Myocyte (in vitro differentiated cells): ENCODE measurements at regions not wholly inside any gene's neighbourhood (a gene's known extent, or its start where the extent isn't known, plus 50 kb on each side); places are given as distances from the start of the nearest gene placed in this dataset.

Source experiments
- DNase-seq: peaks from one replicate; pipeline ENCODE4 v3.0.0-alpha.2; 2012; ENCODE audit warnings: low read depth

DNA sequence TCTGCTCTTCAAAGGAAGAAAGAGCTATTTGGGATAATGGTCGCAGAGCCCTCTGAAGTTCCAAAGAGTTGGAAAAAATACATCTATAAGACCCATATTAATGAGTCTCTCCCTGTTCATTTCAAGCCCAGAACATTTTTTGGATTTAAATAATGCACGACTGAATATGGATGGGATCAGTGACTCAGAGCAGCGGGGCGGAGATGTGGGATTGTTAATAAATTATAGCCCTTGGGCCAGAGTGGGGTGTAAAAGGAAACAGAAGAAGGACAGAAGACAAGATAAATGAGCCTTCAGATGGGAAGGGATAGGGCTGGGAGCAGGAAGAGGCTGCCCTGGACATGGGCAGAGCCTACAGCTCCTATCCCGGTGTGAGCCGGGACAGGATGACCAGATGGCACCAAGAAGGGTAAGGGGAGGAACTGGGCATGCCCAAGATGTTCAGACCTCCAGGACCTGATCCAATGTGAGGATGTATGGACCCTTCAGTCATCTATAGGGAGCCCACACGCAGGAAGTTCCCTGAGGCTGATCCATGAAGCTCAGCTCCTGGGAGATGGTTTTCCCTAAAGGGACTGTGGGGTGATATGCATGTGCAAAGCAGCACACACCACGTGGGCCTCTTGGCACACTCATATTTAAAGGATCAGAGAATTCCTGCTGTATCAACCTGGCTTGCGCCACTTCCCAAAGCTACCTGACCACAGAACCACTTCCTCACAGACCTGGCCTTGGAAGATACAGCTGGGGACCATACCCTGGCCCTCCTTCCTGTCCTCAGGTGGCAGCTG, 96.1 kb upstream of the PLXNA4 start:
- DNase-seq = no peak

- peak; percentile 21 for DNase-seq
Observed at GRCh38 chr7:132666774-132667172, 90.5 kb upstream of the PLXNA4 start.

DNA sequence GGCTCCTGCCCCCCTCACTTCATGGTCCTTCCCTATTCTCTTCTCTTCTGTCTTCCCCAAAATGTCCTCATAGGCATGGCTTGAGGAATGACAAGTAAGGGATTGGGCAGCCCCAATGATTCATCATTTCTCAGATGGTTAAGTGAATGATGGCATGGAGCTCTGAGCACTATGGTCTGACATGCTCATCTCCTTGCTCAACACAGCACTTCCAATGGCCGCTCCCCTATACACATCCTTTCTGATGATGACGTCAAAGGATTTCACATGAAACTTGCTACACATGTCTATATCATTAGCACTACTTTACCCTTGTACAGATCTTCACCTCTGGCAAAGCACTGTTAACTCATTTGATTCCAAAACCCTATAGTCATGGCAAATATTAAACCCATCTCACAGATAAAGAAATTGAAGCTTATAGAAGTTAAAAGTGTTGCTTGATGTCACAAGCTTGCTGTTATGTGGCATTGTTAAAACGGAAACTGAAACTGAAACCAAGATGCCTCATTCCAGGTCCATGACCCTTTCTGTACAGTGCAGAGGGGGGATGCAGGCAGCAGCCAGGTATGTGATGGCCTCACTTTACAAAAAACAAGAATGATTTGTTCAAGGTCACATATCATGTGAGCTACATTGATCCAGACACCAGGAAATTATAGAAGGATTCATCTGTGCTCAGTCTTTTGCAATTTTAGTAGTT, 90.0 kb upstream of the PLXNA4 start:
- DNase-seq = no peak

DNA sequence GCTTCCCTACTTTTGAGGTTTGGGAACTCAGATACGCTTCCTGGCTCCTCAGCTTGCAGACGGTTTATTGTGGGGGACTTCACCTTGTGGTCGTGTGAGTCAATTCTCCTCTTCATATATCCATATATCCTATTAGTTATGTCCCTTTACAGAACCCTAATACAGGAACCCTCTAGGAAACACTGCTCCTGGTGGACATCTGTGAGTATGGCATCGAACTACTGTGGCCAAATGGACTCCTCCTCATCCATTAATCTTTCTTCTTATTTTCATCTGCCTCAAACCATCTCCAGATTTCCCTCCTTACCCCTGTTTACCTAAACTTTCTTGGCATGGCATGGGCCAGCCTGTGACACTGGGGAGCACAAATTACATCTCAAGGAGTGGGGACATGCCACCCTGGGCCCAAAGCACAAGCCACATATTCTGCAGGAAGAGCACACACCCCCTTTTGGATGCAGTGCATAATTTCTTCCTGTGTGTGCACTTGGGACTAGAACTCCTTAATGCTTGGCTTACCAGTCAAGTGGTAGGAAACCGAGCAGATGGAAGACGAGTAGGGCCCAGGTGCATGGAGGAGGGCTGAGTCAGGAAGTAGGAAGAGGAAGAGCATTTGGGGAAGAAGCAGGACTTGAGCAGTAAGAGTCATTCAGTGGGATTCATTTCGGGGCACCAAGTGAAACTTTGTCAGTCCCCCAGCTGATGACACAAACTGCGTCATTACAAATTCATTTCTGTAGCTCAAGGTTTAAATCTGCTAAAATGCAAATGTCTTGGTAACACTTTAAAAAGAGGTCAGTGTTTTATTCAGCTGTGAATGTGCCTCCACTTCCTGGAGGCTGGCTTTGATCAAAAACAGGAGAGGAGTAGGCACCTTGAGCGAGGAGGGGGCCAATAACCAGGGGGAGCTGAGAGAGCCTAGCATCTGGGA, 80.8 kb upstream of the PLXNA4 start:
- DNase-seq = peak; percentile 7

GRCh38 chr7:132656341-132656740, 80.1 kb upstream of the PLXNA4 start:
- no peak for DNase-seq

- DNase-seq = peak; percentile 6
Observed at GRCh38 chr7:132655131-132655727, 79.0 kb upstream of the PLXNA4 start.

DNA sequence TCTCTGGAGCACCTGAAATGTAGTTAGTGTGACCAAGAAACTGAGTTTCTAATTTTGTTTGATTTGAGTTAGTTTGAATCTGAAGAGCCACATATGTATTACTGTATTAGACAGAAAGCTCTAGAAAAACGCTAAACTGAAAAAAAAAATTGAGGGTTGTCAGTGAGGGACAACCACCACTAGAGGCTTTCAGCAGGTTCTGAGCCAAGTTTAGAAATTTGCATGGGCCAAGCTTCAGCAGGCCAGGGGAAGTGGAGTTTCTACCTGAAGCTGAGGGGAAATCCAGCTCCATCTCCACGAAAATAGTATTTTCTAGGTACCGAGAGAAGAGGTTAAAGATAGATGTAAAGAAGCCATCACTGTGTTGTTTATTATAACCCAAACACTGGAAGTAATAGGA, 77.9 kb upstream of the PLXNA4 start:
- DNase-seq = peak; percentile 3

GRCh38 chr7:132653366-132653930, 77.2 kb upstream of the PLXNA4 start:
- no peak for DNase-seq

DNA sequence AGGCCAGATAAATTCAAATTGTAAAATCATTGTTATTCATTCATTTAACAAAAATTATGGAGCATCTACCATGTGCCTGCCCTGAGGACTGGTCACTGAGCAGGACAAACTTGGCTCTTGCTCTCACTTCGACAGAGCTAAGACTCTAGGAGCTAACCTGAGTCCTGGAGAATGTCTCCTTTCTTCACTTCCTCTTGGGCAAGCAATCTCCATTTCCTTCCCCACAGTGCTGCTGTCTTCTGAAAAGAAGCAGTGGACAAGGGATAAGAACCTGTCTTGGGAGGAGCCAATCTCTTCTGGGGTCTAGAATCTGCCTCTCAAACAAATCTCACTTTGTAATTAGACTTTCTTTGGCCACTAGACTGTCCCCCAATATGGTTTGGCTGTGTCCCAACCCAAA, 76.2 kb upstream of the PLXNA4 start:
- DNase-seq = no peak

DNA sequence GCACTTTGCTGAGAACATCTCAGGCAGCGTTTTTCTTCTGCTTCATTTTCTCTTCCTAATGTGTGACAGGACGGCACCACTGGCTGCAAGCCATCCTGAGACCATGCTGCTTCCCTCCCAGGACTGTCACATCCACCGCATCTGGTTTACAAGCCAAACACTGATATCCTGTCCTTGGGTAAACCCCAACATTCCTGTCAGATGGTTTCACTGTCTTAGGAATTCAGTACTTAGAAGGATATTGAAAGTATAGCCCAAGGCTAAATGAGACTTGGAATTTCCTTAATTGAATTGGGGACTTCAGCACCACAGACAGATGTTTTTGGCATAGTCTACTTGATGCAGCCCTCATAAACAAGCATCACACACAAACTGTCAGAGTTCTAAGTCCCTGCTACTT, 74.2 kb upstream of the PLXNA4 start:
- DNase-seq = peak; percentile 15

GRCh38 chr7:132647311-132647710, 71.0 kb upstream of the PLXNA4 start:
- DNase-seq = no peak

DNA sequence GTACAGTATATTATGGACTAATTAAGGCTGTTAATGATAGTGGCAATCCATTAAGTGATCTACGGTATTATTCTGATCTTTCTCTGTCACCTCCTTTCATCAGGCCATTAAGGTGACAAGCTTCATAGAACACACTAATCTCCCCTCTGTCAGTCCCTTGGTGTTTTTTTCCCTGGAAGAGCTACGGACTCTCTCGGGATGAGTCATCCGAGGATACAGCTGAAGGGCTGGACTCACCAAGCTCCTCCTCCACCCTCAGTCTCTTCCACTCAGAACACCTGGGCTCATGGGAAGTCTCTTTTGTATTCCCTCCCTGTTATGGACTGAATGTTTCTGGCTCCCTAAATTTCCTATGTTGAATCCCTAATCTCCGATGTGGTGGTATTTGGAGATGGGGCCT, 69.8 kb upstream of the PLXNA4 start:
- DNase-seq = no peak

DNA sequence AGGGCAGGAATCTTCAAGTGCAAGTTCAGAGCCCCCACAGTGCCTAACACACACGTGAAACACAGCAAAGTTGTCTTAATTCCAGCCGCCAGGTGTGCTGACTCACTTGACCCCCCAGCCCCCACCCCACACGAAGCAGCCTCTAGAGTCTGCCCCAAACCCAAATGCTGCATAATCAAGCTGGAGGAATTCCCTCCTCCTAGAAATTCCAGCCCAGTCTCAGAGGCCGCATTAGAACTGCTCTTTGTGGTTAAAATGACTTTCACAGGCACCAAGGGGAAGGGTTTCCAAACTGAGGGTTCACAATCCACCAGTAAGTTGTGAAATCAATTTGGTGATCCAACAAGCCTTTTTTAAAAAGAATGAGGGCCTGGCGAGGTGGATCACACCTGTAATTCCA, 67.0 kb upstream of the PLXNA4 start:
- no peak for DNase-seq

GRCh38 chr7:132641238-132641637, 65.0 kb upstream of the PLXNA4 start:
- no peak for DNase-seq

GRCh38 chr7:132639983-132640382, 63.7 kb upstream of the PLXNA4 start:
- DNase-seq = no peak

GRCh38 chr7:132638000-132638399, 61.7 kb upstream of the PLXNA4 start:
- DNase-seq = no peak

GRCh38 chr7:132636581-132636980, 60.3 kb upstream of the PLXNA4 start:
- no peak for DNase-seq

- no peak for DNase-seq
Observed at GRCh38 chr7:132635127-132635526, 58.9 kb upstream of the PLXNA4 start.

DNA sequence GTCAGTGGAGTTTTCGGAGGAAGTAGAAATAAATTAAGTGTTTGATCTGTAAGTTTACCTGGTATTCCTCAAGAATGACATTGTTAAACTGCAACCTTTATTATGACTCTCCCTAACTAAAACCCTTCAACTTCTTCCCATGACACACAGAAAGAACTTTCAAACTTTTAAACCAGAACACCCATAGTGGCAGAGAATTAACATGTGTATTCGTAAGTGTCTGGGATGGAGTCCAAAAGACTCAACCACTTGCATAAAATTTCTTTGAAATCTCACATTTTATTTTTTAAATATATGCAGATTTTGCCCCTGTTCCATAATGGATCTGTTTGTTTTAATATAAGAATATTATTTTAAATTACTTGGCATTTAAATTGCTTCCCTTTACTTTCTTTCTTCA, 54.6 kb upstream of the PLXNA4 start:
- no peak for DNase-seq
